Osteoblast (primary cell): ENCODE measurements at regions not wholly inside any gene's neighbourhood (a gene's known extent, or its start where the extent isn't known, plus 50 kb on each side); places are given as distances from the start of the nearest gene placed in this dataset.

Experiments
- DNase-seq: peaks from one replicate; pipeline ENCODE4 v3.0.0; 2011; ENCODE audit warnings: low spot score, mixed read lengths; ENCODE audit not compliant: insufficient read length; ENCODE audit errors: missing footprints
- H2AFZ ChIP-seq: 2 replicates; pipeline ENCODE4 v1.6.0; 2011; ENCODE audit warnings: mild to moderate bottlenecking, low read length
- H3K27ac ChIP-seq: 2 replicates; pipeline ENCODE4 v1.5.1; 2011; ENCODE audit warnings: mild to moderate bottlenecking, low read depth, low read length, moderate library complexity
- H3K27me3 ChIP-seq: 2 replicates; pipeline ENCODE4 v1.6.0; 2012; ENCODE audit warnings: mild to moderate bottlenecking, control low read depth, inconsistent platforms, low read length, moderate library complexity; ENCODE audit not compliant: insufficient read depth
- H3K36me3 ChIP-seq: 2 replicates; pipeline ENCODE4 v1.5.1; 2011; ENCODE audit warnings: mild to moderate bottlenecking, low read length, control low read depth, moderate library complexity; ENCODE audit not compliant: insufficient read depth
- H3K4me1 ChIP-seq: 2 replicates; pipeline ENCODE4 v1.5.1; 2011; ENCODE audit warnings: mild to moderate bottlenecking, low read length, control low read depth, moderate library complexity; ENCODE audit not compliant: insufficient read depth
- H3K4me2 ChIP-seq: 2 replicates; pipeline ENCODE4 v1.6.0; 2011; ENCODE audit warnings: mild to moderate bottlenecking, low read length; ENCODE audit not compliant: insufficient read depth
- H3K4me3 ChIP-seq: fragments of 200-600 bp; sonication (generic); 3 replicates; pipeline ENCODE4 v1.5.1; 2012; ENCODE audit warnings: mild to moderate bottlenecking, low read length, inconsistent platforms; ENCODE audit not compliant: insufficient read depth
- H3K79me2 ChIP-seq: 2 replicates; pipeline ENCODE4 v1.6.0; 2012; ENCODE audit warnings: mild to moderate bottlenecking, low read length, control low read depth, inconsistent platforms; ENCODE audit not compliant: insufficient read depth
- H3K9me3 ChIP-seq: 2 replicates; pipeline ENCODE4 v1.5.1; 2011; ENCODE audit warnings: low read depth, low read length, control low read depth
- H4K20me1 ChIP-seq: 2 replicates; pipeline ENCODE4 v1.6.0; 2012; ENCODE audit warnings: mild to moderate bottlenecking, low read length, control low read depth; ENCODE audit not compliant: insufficient read depth
- TF ChIP-seq, protein P1 (sequence below): IDR thresholded peaks from 2 replicates; pipeline ENCODE4 v1.5.1; 2011; ENCODE audit warnings: mild to moderate bottlenecking, low read depth, low read length, moderate library complexity; ENCODE audit errors: extremely low read depth

DNA sequence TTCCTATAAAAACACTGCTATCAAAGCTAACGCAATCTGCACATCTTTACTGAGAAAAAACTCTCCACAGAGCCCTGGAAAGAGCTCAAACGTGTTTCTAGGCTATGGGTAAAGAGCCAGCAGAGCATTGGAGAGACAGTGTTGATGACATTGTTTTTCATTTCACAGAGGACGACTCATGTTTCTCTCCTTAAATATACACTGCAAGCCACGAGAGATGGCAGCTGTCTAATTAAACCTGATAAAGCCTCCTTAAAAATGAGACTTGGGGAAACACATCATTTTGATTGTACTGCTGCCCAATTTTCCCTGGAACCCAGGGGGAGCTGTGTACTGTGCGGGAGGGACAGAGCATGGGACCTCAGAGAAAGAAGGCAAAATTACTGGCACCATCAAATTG lies 294.3 kb upstream of the SETBP1 start:
- Histone ChIP-seq H3K4me2 (no peak overlapping the region), H3K9me3 (no peaks in the 10 kb centered on the region), H3K36me3 (no peaks in the 10 kb centered on the region), H3K4me1 (no peaks in the 10 kb centered on the region), H3K27ac (no peak overlapping the region), H3K4me3 (no peak overlapping the region), H4K20me1 (no peaks in the 10 kb centered on the region), H2AFZ (no peak overlapping the region), H3K79me2 (no peaks in the 10 kb centered on the region), H3K27me3 (no peaks in the 10 kb centered on the region)
- DNase-seq = no peak
- TF ChIP-seq, protein P1, sequence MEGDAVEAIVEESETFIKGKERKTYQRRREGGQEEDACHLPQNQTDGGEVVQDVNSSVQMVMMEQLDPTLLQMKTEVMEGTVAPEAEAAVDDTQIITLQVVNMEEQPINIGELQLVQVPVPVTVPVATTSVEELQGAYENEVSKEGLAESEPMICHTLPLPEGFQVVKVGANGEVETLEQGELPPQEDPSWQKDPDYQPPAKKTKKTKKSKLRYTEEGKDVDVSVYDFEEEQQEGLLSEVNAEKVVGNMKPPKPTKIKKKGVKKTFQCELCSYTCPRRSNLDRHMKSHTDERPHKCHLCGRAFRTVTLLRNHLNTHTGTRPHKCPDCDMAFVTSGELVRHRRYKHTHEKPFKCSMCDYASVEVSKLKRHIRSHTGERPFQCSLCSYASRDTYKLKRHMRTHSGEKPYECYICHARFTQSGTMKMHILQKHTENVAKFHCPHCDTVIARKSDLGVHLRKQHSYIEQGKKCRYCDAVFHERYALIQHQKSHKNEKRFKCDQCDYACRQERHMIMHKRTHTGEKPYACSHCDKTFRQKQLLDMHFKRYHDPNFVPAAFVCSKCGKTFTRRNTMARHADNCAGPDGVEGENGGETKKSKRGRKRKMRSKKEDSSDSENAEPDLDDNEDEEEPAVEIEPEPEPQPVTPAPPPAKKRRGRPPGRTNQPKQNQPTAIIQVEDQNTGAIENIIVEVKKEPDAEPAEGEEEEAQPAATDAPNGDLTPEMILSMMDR = no peak

- Histone ChIP-seq H3K9me3 (no peaks in the 10 kb centered on the region), H3K4me2 (no peak overlapping the region), H2AFZ (no peak overlapping the region), H3K79me2 (no peaks in the 10 kb centered on the region), H3K27ac (no peak overlapping the region), H3K27me3 (no peaks in the 10 kb centered on the region), H3K4me3 (no peak overlapping the region), H3K36me3 (no peaks in the 10 kb centered on the region), H4K20me1 (no peaks in the 10 kb centered on the region), H3K4me1 (no peaks in the 10 kb centered on the region)
- no peak for DNase-seq
- TF ChIP-seq, protein P1 = no peak
Observed at GRCh38 chr18:44388329-44388728, 292.4 kb upstream of the SETBP1 start.

DNA sequence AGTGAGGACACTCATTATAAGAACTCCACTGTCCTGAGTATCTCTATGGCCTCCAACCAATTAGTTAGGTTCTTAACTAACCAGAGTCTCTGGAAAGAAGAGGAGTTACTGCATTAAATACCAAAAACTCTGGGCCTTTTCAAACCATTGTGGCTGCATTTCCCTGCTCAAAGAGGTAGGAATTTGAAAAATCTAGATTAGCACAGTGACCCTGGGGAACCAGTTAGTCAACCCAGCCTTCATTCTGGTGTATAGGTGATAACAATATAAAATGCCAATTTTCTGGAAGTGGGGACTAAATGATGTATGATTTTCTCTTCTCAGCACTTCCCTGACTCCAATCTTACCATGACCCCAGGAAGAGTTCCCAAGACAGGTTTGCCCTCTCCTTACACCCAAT lies 287.8 kb upstream of the SETBP1 start:
- H3K79me2 ChIP-seq = no peaks in the 10 kb centered on the region
- H2AFZ ChIP-seq = no peak overlapping the region
- no peak overlapping the region for H3K4me2 ChIP-seq
- no peaks in the 10 kb centered on the region for H3K36me3 ChIP-seq
- TF ChIP-seq, protein P1 = no peak
- H4K20me1 ChIP-seq = no peaks in the 10 kb centered on the region
- H3K4me3 ChIP-seq = no peak overlapping the region
- H3K27me3 ChIP-seq = no peaks in the 10 kb centered on the region
- no peaks in the 10 kb centered on the region for H3K9me3 ChIP-seq
- no peak for DNase-seq
- H3K4me1 ChIP-seq = no peaks in the 10 kb centered on the region
- no peak overlapping the region for H3K27ac ChIP-seq

- H4K20me1 ChIP-seq = no peaks in the 10 kb centered on the region
- H3K4me3 ChIP-seq = no peak overlapping the region
- H2AFZ ChIP-seq = no peak overlapping the region
- no peak overlapping the region for H3K4me2 ChIP-seq
- no peak overlapping the region for H3K27ac ChIP-seq
- no peaks in the 10 kb centered on the region for H3K27me3 ChIP-seq
- no peak for DNase-seq
- TF ChIP-seq, protein P1 = no peak
- H3K79me2 ChIP-seq = no peaks in the 10 kb centered on the region
- no peaks in the 10 kb centered on the region for H3K36me3 ChIP-seq
- no peaks in the 10 kb centered on the region for H3K4me1 ChIP-seq
- no peaks in the 10 kb centered on the region for H3K9me3 ChIP-seq
Observed at GRCh38 chr18:44393406-44393805, 287.3 kb upstream of the SETBP1 start.
